ENCODE measurements at regions not wholly inside any gene's neighbourhood (a gene's known extent, or its start where the extent isn't known, plus 50 kb on each side); places are given as distances from the start of the nearest gene placed in this dataset.

DNA sequence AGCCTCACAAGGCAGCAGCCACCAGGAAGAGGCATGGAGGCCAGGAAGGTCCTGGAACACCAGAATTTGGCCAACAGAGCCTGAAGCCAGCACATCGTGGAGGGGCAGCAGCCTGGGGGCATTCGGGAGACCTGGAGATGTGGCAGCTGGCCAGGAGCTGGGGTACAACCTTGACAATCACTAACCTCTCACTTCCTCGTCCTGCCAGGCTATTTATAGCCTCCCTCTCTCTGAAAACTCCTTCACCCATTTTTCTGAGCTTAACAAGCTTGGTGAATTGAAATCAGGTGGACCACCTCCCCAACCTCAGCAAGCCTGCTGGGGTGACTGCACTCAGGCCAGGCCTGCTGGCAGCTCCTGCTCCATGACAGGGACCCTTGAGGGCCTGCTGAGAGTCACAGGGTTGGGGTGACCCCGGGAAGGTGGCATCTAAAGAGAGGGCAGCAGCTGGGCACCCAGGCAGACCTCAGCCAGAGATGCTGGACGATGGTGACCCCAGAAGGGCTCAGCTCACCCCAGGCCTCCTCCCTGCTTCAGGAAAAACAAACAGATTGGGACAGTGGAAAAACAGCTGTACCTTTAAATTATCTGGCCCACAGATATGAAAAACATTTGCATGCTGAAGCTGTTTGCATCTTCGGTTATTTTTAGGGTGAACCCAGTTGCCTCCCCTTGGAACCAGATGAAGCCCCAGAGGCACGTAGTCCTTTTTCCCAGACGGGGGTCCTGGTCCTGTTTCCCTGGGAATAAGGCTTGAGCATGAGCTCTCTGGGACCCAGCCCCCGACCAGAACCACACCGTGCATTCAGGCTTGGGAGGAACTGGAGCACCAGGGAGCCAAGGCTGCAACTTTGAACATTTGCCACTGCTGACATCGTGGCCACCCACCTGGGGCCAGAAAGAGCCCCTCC, 67.0 kb downstream of the PITPNM2 start:
- Histone ChIP-seq H3K9me3 (ENCODE audit: insufficient read depth, low read length) (no peaks in the 10 kb centered on the region), H4K20me1 (ENCODE audit: insufficient read depth, low read length) (no peaks in the 10 kb centered on the region), H3K9ac (ENCODE audit: low read length) (peak overlapping the region; percentile 73), H2AFZ (ENCODE audit: low read depth, low read length) (no peak overlapping the region), H3K27ac (ENCODE audit: low read length) (peak overlapping the region; percentile 77), H3K79me2 (ENCODE audit: low read length) (no peaks in the 10 kb centered on the region), H3K36me3 (replicated peaks; ENCODE audit: low read depth, low read length) (no peaks in the 10 kb centered on the region), H3K27me3 (ENCODE audit: low read depth, low read length) (no peaks in the 10 kb centered on the region), H3K4me1 (ENCODE audit: low read length) (peaks cover 47% of the 10 kb centered on the region), H3K4me2 (ENCODE audit: low read length) (peak overlapping the region; percentile 99), H3K4me3 (ENCODE audit: low read length) (peak overlapping the region; percentile 73)
- TF ChIP-seq, protein P1, sequence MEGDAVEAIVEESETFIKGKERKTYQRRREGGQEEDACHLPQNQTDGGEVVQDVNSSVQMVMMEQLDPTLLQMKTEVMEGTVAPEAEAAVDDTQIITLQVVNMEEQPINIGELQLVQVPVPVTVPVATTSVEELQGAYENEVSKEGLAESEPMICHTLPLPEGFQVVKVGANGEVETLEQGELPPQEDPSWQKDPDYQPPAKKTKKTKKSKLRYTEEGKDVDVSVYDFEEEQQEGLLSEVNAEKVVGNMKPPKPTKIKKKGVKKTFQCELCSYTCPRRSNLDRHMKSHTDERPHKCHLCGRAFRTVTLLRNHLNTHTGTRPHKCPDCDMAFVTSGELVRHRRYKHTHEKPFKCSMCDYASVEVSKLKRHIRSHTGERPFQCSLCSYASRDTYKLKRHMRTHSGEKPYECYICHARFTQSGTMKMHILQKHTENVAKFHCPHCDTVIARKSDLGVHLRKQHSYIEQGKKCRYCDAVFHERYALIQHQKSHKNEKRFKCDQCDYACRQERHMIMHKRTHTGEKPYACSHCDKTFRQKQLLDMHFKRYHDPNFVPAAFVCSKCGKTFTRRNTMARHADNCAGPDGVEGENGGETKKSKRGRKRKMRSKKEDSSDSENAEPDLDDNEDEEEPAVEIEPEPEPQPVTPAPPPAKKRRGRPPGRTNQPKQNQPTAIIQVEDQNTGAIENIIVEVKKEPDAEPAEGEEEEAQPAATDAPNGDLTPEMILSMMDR (IDR thresholded peaks at IDR 0.05; ENCODE audit: low read depth, low read length) = no peak
- no peak for TF ChIP-seq EZH2phosphoT487 (IDR thresholded peaks at IDR 0.05; ENCODE audit: low read depth)

GRCh38 chr12:123080634-123081033, 70.3 kb downstream of the PITPNM2 start:
- no peak overlapping the region for H3K9ac ChIP-seq (ENCODE audit: low read length)
- no peaks in the 10 kb centered on the region for H3K9me3 ChIP-seq (ENCODE audit: insufficient read depth, low read length)
- peaks cover 58% of the 10 kb centered on the region for H3K4me1 ChIP-seq (ENCODE audit: low read length)
- no peaks in the 10 kb centered on the region; the same call in 1 of the 2 replicates for H3K27me3 ChIP-seq (ENCODE audit: low read depth, low read length)
- TF ChIP-seq, protein P1 (IDR thresholded peaks at IDR 0.05; ENCODE audit: low read depth, low read length) = no peak
- no peak for TF ChIP-seq EZH2phosphoT487 (IDR thresholded peaks at IDR 0.05; ENCODE audit: low read depth)
- no peak overlapping the region for H3K4me2 ChIP-seq (ENCODE audit: low read length)
- no peak overlapping the region for H3K4me3 ChIP-seq (ENCODE audit: low read length)
- H3K36me3 ChIP-seq (replicated peaks; ENCODE audit: low read depth, low read length) = no peaks in the 10 kb centered on the region
- H3K27ac ChIP-seq (ENCODE audit: low read length) = no peak overlapping the region
- no peaks in the 10 kb centered on the region for H4K20me1 ChIP-seq (ENCODE audit: insufficient read depth, low read length)
- H3K79me2 ChIP-seq (ENCODE audit: low read length) = no peaks in the 10 kb centered on the region
- H2AFZ ChIP-seq (ENCODE audit: low read depth, low read length) = no peak overlapping the region

DNA sequence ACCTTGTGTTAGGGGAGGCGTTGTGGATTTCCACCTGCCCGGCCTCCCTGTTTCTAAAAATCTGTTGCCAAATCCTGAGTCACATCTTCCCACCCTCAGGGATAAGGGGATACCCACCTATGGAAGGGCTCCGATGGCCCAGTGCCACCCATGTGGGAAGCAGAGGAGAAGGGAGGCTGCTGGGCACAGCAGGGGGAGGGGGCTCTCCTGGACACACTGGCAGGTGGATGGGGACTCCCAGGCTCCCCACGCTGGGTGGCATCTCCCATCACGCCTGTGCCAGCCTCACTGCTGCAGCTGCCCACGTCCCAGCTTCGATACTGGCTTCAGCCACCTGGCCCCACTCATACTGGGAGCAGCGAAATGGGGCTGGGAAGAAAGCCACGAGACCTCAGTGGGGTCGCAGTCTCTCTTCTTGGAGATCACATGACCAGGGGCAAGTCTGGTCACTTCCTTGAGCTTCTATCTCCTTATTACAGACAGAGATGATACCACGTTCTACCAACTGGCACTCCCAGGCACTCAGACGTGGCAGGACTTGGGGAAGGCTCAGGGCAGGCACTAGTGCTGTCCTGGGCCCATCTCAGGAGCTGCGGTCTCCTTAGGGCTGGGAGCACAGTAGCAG, 72.2 kb downstream of the PITPNM2 start:
- no peak overlapping the region for H3K9ac ChIP-seq (ENCODE audit: low read length)
- H3K4me2 ChIP-seq (ENCODE audit: low read length) = no peak overlapping the region
- no peak overlapping the region for H2AFZ ChIP-seq (ENCODE audit: low read depth, low read length)
- H3K9me3 ChIP-seq (ENCODE audit: insufficient read depth, low read length) = no peaks in the 10 kb centered on the region
- H3K36me3 ChIP-seq (replicated peaks; ENCODE audit: low read depth, low read length) = no peaks in the 10 kb centered on the region
- 0 out of 2 replicates have a peak, but pooled peaks cover 4% of the 10 kb centered on the region for H4K20me1 ChIP-seq (ENCODE audit: insufficient read depth, low read length)
- H3K27ac ChIP-seq (ENCODE audit: low read length) = no peak overlapping the region
- H3K4me3 ChIP-seq (ENCODE audit: low read length) = no peak overlapping the region
- peaks cover 6% of the 10 kb centered on the region for H3K27me3 ChIP-seq (ENCODE audit: low read depth, low read length)
- peaks cover 44% of the 10 kb centered on the region for H3K4me1 ChIP-seq (ENCODE audit: low read length)
- TF ChIP-seq, protein P1 (IDR thresholded peaks at IDR 0.05; ENCODE audit: low read depth, low read length) = no peak
- no peak for TF ChIP-seq EZH2phosphoT487 (IDR thresholded peaks at IDR 0.05; ENCODE audit: low read depth)
- H3K79me2 ChIP-seq (ENCODE audit: low read length) = no peaks in the 10 kb centered on the region

- Histone ChIP-seq H3K9me3 (ENCODE audit: insufficient read depth, low read length) (no peaks in the 10 kb centered on the region), H3K4me1 (ENCODE audit: low read length) (peaks cover 38% of the 10 kb centered on the region), H3K27ac (ENCODE audit: low read length) (no peak overlapping the region), H3K27me3 (ENCODE audit: low read depth, low read length) (peaks cover 6% of the 10 kb centered on the region), H3K9ac (ENCODE audit: low read length) (no peak overlapping the region), H3K4me2 (ENCODE audit: low read length) (no peak overlapping the region), H4K20me1 (ENCODE audit: insufficient read depth, low read length) (0 out of 2 replicates have a peak, but pooled peaks cover 4% of the 10 kb centered on the region), H3K4me3 (ENCODE audit: low read length) (no peak overlapping the region), H2AFZ (ENCODE audit: low read depth, low read length) (no peak overlapping the region), H3K79me2 (ENCODE audit: low read length) (no peaks in the 10 kb centered on the region), H3K36me3 (replicated peaks; ENCODE audit: low read depth, low read length) (no peaks in the 10 kb centered on the region)
- TF ChIP-seq, protein P1 (IDR thresholded peaks at IDR 0.05; ENCODE audit: low read depth, low read length) = no peak
- TF ChIP-seq EZH2phosphoT487 (IDR thresholded peaks at IDR 0.05; ENCODE audit: low read depth) = no peak
Measured at GRCh38 chr12:123078120-123078465, 72.8 kb downstream of the PITPNM2 start.

Measured in OCI-LY3 (cell line).